Smooth muscle cell (in vitro differentiated cells): ENCODE measurements at regions not wholly inside any gene's neighbourhood (a gene's known extent, or its start where the extent isn't known, plus 50 kb on each side); places are given as distances from the start of the nearest gene placed in this dataset.

ENCODE experiments used
- DNase-seq: peaks from one replicate; lab custom pipeline; 2025; ENCODE audit not compliant: unreplicated experiment; lab: John Stamatoyannopoulos, UW
- H2AFZ ChIP-seq: fragments of 200-600 bp; sonication (generic); 2 replicates; pipeline ENCODE4 v1.6.0; 2016; ENCODE audit warnings: antibody characterized with exemption, low read depth, mild to moderate bottlenecking
- H3F3A ChIP-seq: fragments of 200-600 bp; sonication (generic); 2 replicates; pipeline ENCODE4 v1.6.0; 2017; ENCODE audit warnings: antibody characterized with exemption, low read depth
- H3K27ac ChIP-seq: fragments of 200-600 bp; sonication (generic); 2 replicates; pipeline ENCODE4 v1.5.1; 2016; ENCODE audit warnings: low read depth, mild to moderate bottlenecking
- H3K27me3 ChIP-seq: fragments of 200-600 bp; sonication (generic); 2 replicates; pipeline ENCODE4 v1.6.1; 2016; ENCODE audit warnings: low read depth, mild to moderate bottlenecking
- H3K36me3 ChIP-seq: fragments of 200-600 bp; sonication (generic); 2 replicates; pipeline ENCODE4 v1.5.1; 2016; ENCODE audit warnings: low read depth
- H3K4me1 ChIP-seq: fragments of 200-600 bp; sonication (generic); 2 replicates; pipeline ENCODE4 v1.5.1; 2016; ENCODE audit warnings: low read depth
- H3K4me2 ChIP-seq: fragments of 200-600 bp; sonication (generic); 2 replicates; pipeline ENCODE4 v1.6.0; 2016; ENCODE audit warnings: mild to moderate bottlenecking
- H3K4me3 ChIP-seq: fragments of 200-600 bp; sonication (generic); 2 replicates; pipeline ENCODE4 v1.5.1; 2016; ENCODE audit warnings: mild to moderate bottlenecking
- H3K79me2 ChIP-seq: fragments of 200-600 bp; sonication (generic); 2 replicates; pipeline ENCODE4 v1.6.0; 2016; ENCODE audit warnings: low read depth, mild to moderate bottlenecking
- H3K9ac ChIP-seq: fragments of 200-600 bp; sonication (generic); 2 replicates; pipeline ENCODE4 v1.6.0; 2016; ENCODE audit warnings: low read depth
- H3K9me3 ChIP-seq: fragments of 200-600 bp; sonication (generic); replicated peaks from 2 replicates; pipeline ENCODE4 v1.5.1; 2016; ENCODE audit warnings: low read depth
- H4K20me1 ChIP-seq: fragments of 200-600 bp; sonication (generic); 2 replicates; pipeline ENCODE4 v1.6.0; 2016; ENCODE audit warnings: low read depth
- CTCF ChIP-seq: fragments of 200-600 bp; sonication (generic); IDR thresholded peaks from 2 replicates; pipeline ENCODE4 v1.5.1; 2017; ENCODE audit warnings: borderline replicate concordance, mild to moderate bottlenecking, antibody characterized with exemption; ENCODE audit not compliant: insufficient read depth, poor library complexity, severe bottlenecking
- WGBS: methylation state at CpG from one replicate; pipeline ENCODE4 v1.1.7; 2016; ENCODE audit warnings: low lambda C conversion rate; 5-methylcytosine and 5-hydroxymethylcytosine counted together

DNA sequence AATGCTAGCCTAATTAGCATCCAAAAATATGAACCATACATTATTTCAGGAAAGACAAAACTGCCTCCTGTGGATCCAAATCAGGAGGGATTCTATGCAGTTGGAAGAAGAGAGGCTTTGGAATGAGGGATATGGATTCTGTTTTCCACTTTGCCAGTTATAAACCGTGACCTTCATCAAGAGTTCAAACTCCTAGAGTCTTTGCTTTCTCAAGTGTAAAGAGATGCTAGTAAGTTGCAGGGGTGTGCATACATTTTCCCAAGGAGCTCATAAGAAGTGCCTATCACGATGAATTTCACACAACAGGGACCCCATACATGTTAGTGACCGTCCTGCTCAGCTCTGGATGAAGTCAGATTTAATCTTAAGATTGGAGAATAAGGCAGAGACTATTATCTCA is 542.5 kb downstream of the SOX11 start:
- H3K4me3 ChIP-seq: no peak overlapping the region
- H3K79me2 ChIP-seq: no peaks in the 10 kb centered on the region
- H3K36me3 ChIP-seq: no peaks in the 10 kb centered on the region
- no peaks in the 10 kb centered on the region for H4K20me1 ChIP-seq
- no peaks in the 10 kb centered on the region for H3K4me1 ChIP-seq
- H3K4me2 ChIP-seq: no peak overlapping the region
- DNase-seq: no peak
- WGBS: 87% methylated on average over 3 of the region's 3 CpGs
- no peak overlapping the region for H3K27ac ChIP-seq
- H3K9me3 ChIP-seq: no peaks in the 10 kb centered on the region
- H3F3A ChIP-seq: no peaks in the 10 kb centered on the region
- no peak for TF ChIP-seq CTCF
- no peak overlapping the region for H3K9ac ChIP-seq
- H2AFZ ChIP-seq: no peak overlapping the region
- H3K27me3 ChIP-seq: no peaks in the 10 kb centered on the region

DNA sequence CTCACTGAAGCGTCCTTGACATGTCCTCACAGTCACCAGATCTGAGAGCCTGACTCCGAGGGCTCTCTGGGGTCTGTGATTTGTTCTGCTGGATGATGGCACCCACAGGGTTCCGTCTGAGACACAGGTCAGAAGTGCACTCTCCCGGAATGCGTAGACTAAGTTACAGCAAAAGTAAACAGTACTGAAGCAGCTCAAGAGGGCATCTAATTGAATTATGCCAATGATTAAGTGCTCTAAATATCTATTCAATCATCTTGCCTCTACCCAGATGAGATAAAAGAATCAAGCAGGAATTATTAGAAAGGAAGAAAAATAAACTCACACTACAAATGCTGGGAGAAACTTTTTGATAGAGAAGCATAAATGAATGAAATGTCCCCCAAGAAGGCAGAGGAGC is 544.1 kb downstream of the SOX11 start:
- WGBS: 94% methylated on average over 5 of the region's 5 CpGs
- Histone ChIP-seq H3K4me3 (no peak overlapping the region), H3K79me2 (no peaks in the 10 kb centered on the region), H3K36me3 (no peaks in the 10 kb centered on the region), H3K4me2 (no peak overlapping the region), H3K9me3 (no peaks in the 10 kb centered on the region), H2AFZ (no peak overlapping the region), H4K20me1 (no peaks in the 10 kb centered on the region), H3K27me3 (no peaks in the 10 kb centered on the region), H3F3A (no peaks in the 10 kb centered on the region), H3K27ac (no peak overlapping the region), H3K9ac (no peak overlapping the region), H3K4me1 (no peaks in the 10 kb centered on the region)
- no peak for DNase-seq
- TF ChIP-seq CTCF: no peak

GRCh38 chr2:6237039-6237660 is 545.0 kb downstream of the SOX11 start:
- Histone ChIP-seq H3K9ac (no peak overlapping the region), H3K27ac (no peak overlapping the region), H3K9me3 (no peaks in the 10 kb centered on the region), H3K36me3 (no peaks in the 10 kb centered on the region), H3F3A (no peaks in the 10 kb centered on the region), H2AFZ (no peak overlapping the region), H4K20me1 (no peaks in the 10 kb centered on the region), H3K27me3 (no peaks in the 10 kb centered on the region), H3K4me3 (no peak overlapping the region), H3K79me2 (no peaks in the 10 kb centered on the region), H3K4me1 (no peaks in the 10 kb centered on the region), H3K4me2 (no peak overlapping the region)
- WGBS: 88% methylated on average over 8 of the region's 8 CpGs
- no peak for DNase-seq
- no peak for TF ChIP-seq CTCF

- WGBS: 87% methylated on average over 5 of the region's 5 CpGs
- H3K36me3 ChIP-seq: no peaks in the 10 kb centered on the region
- no peaks in the 10 kb centered on the region for H3F3A ChIP-seq
- DNase-seq: no peak
- no peaks in the 10 kb centered on the region for H4K20me1 ChIP-seq
- H2AFZ ChIP-seq: no peak overlapping the region
- H3K9me3 ChIP-seq: no peaks in the 10 kb centered on the region
- no peaks in the 10 kb centered on the region for H3K4me1 ChIP-seq
- H3K4me3 ChIP-seq: no peak overlapping the region
- TF ChIP-seq CTCF: no peak
- H3K79me2 ChIP-seq: no peaks in the 10 kb centered on the region
- H3K27me3 ChIP-seq: peaks cover 4% of the 10 kb centered on the region
- no peak overlapping the region for H3K9ac ChIP-seq
- H3K27ac ChIP-seq: no peak overlapping the region
- H3K4me2 ChIP-seq: no peak overlapping the region
Observed at GRCh38 chr2:6249557-6249956, 557.4 kb downstream of the SOX11 start.
